HCT116 (cell line): ENCODE measurements at regions not wholly inside any gene's neighbourhood (a gene's known extent, or its start where the extent isn't known, plus 50 kb on each side); places are given as distances from the start of the nearest gene placed in this dataset.

Source experiments
- ATAC-seq: fragments of 200-7000 bp; cut with Tn5 transposase; 2 replicates; pipeline ENCODE4 v1.9.1; 2020; ENCODE audit warnings: mild to moderate bottlenecking, moderate library complexity
- BruUV-seq: library from RNA; stranded (reverse); fragments of 400-500 nt; replicated peaks from 2 replicates; lab custom pipeline; 2021; lab: Mats Ljungman, UMichigan
- CTCF ChIA-PET: fragments of 300-600 bp; sonication (Branson Sonifier 250); formaldehyde crosslinking; loops from one replicate; lab custom pipeline; 2021; ENCODE audit warnings: antibody characterized with exemption; lab: Charles Lee
- POLR2A ChIA-PET: fragments of 300-600, 350-600 bp; sonication (Branson Sonifier 250); formaldehyde crosslinking; loops from one replicate; lab custom pipeline; 2021; ENCODE audit warnings: antibody characterized with exemption; lab: Charles Lee
- RAD21 ChIA-PET, 2 experiments: fragments of 300-600 bp; sonication (Branson Sonifier 250); formaldehyde crosslinking; loops; one replicate each; lab custom pipeline; 2023; ENCODE audit warnings: low total read pairs in 2 of 2; ENCODE audit not compliant: uncharacterized antibody in 2 of 2, unreplicated experiment in 2 of 2, low non-redundant PET in 1 of 2; lab: Charles Lee
- DNase-seq: peaks from one replicate; pipeline ENCODE4 v3.0.0-alpha.2; 2010; ENCODE audit warnings: low read depth, low spot score
- H2AFZ ChIP-seq: fragments of 200-600 bp; shearing (Covaris generic), sonication (generic); 2 replicates; pipeline ENCODE4 v1.6.1; 2017; ENCODE audit warnings: low read depth, mixed run types, mixed read lengths, antibody characterized with exemption, low read length; ENCODE audit not compliant: poor library complexity, severe bottlenecking
- H3K27ac ChIP-seq: 2 replicates; pipeline ENCODE4 v1.5.1; 2012; ENCODE audit warnings: low read depth, low read length
- H3K27me3 ChIP-seq: fragments of 200-600 bp; sonication (generic); 2 replicates; pipeline ENCODE4 v1.6.1; 2016; ENCODE audit warnings: mixed run types, low read length, mixed read lengths; ENCODE audit not compliant: insufficient read depth
- H3K36me3 ChIP-seq, 2 experiments: fragments of 200-500 bp in 1 of 2; fragments of 200-600 bp in 1 of 2; sonication (Bioruptor generic) in 1 of 2; sonication (generic) in 1 of 2; 2 replicates each; pipeline versions ENCODE4 v1.5.1 to v1.6.1; 2014 to 2016; ENCODE audit warnings: low read length in 2 of 2, inconsistent platforms in 1 of 2, mixed read lengths in 1 of 2, mixed run types in 1 of 2; ENCODE audit not compliant: insufficient read depth in 2 of 2, control insufficient read depth in 1 of 2
- H3K4me1 ChIP-seq, 2 experiments: fragments of 200-600 bp in 1 of 2; sonication (generic) in 1 of 2; 2 replicates each; pipeline versions ENCODE4 v1.5.1 to v1.6.1; 2012 to 2017; ENCODE audit warnings: low read length in 2 of 2, inconsistent platforms in 1 of 2, mild to moderate bottlenecking in 1 of 2, mixed read lengths in 1 of 2, mixed run types in 1 of 2, moderate library complexity in 1 of 2; ENCODE audit not compliant: insufficient read depth in 2 of 2, control insufficient read depth in 1 of 2
- H3K4me2 ChIP-seq: fragments of 200-600 bp; sonication (generic); 2 replicates; pipeline ENCODE4 v1.6.1; 2017; ENCODE audit warnings: mixed run types, low read length, mixed read lengths
- H3K4me3 ChIP-seq, 2 experiments: fragments of 200-600 bp in 1 of 2; sonication (generic) in 1 of 2; replicated peaks in 1 of 2; 2 replicates each; pipeline ENCODE4 v1.5.1; 2011 to 2016; ENCODE audit warnings: low read length in 2 of 2, control low read depth in 1 of 2, low read depth in 1 of 2, mild to moderate bottlenecking in 1 of 2, mixed read lengths in 1 of 2, mixed run types in 1 of 2
- H3K79me2 ChIP-seq: fragments of 200-600 bp; sonication (generic); 2 replicates; pipeline ENCODE4 v1.6.1; 2017; ENCODE audit warnings: mild to moderate bottlenecking, mixed run types, low read length, moderate library complexity, mixed read lengths; ENCODE audit not compliant: insufficient read depth
- H3K9ac ChIP-seq: fragments of 200-600 bp; sonication (generic); 2 replicates; pipeline ENCODE4 v1.6.1; 2016; ENCODE audit warnings: low read length, mixed read lengths
- H3K9me2 ChIP-seq: fragments of 200-600 bp; sonication (generic), shearing (Covaris generic); 2 replicates; pipeline ENCODE4 v1.6.1; 2017; ENCODE audit warnings: mixed run types, mild to moderate bottlenecking, moderate library complexity; ENCODE audit not compliant: insufficient read depth
- H3K9me3 ChIP-seq, 2 experiments: fragments of 200-500 bp in 1 of 2; fragments of 200-600 bp in 1 of 2; sonication (Bioruptor generic) in 1 of 2; sonication (generic) in 1 of 2; 2 replicates each; pipeline ENCODE4 v1.6.1; 2014 to 2017; ENCODE audit warnings: low read length in 2 of 2, mixed read lengths in 2 of 2, inconsistent platforms in 1 of 2, low read depth in 1 of 2, mild to moderate bottlenecking in 1 of 2, mixed run types in 1 of 2, moderate library complexity in 1 of 2; ENCODE audit not compliant: control insufficient read depth in 1 of 2, insufficient read depth in 1 of 2
- H4K20me1 ChIP-seq: fragments of 200-600 bp; sonication (generic), shearing (Covaris generic); 2 replicates; pipeline ENCODE4 v1.6.1; 2017; ENCODE audit warnings: mixed run types, mild to moderate bottlenecking, moderate library complexity; ENCODE audit not compliant: insufficient read depth
- CEBPB ChIP-seq: IDR thresholded peaks from 2 replicates; pipeline ENCODE4 v1.6.1; 2012; ENCODE audit warnings: low read depth
- EGR1 ChIP-seq: IDR thresholded peaks from 2 replicates; pipeline ENCODE4 v1.6.1; 2012; ENCODE audit warnings: low read depth
- EZH2phosphoT487 ChIP-seq: fragments of 200-600 bp; IDR thresholded peaks from 2 replicates; pipeline ENCODE4 v1.6.1; 2018; ENCODE audit warnings: antibody characterized with exemption, borderline replicate concordance
- JUND ChIP-seq: IDR thresholded peaks from 2 replicates; pipeline ENCODE4 v1.6.1; 2012
- POLR2A ChIP-seq: IDR thresholded peaks from 2 replicates; pipeline ENCODE4 v1.7.0; 2011; ENCODE audit warnings: borderline replicate concordance; ENCODE audit not compliant: insufficient read depth, insufficient read length; ENCODE audit errors: extremely low read depth
- POLR2AphosphoS5 ChIP-seq: IDR thresholded peaks from 2 replicates; pipeline ENCODE4 v1.6.1; 2011; ENCODE audit warnings: mild to moderate bottlenecking, low read depth, low read length, moderate library complexity
- RAD21 ChIP-seq: IDR thresholded peaks from 2 replicates; pipeline ENCODE4 v1.6.1; 2012; ENCODE audit warnings: low read depth, mild to moderate bottlenecking
- ZFX ChIP-seq: fragments of 450-650 bp; IDR thresholded peaks from 2 replicates; pipeline ENCODE4 v1.6.1; 2017
- ZNF274 ChIP-seq: fragments of 200-500 bp; sonication (Bioruptor generic); IDR thresholded peaks from 2 replicates; pipeline ENCODE4 v1.6.1; 2014; ENCODE audit warnings: mild to moderate bottlenecking, low read depth, low read length, inconsistent platforms
- intact Hi-C: fragments of 100-400 bp; cut with micrococcal nuclease; formaldehyde crosslinking; loops from 2 replicates; pipeline ENCODE4 v1.10.0; 2022
- TF ChIP-seq, protein P1 (sequence below): IDR thresholded peaks from 2 replicates; pipeline ENCODE4 v1.6.1; 2012; ENCODE audit warnings: low read depth
- TF ChIP-seq, protein P2 (sequence below): IDR thresholded peaks from 2 replicates; pipeline ENCODE4 v1.6.1; 2012
- TF ChIP-seq, protein P3 (sequence below): IDR thresholded peaks from 2 replicates; pipeline ENCODE4 v1.6.1; 2012

DNA sequence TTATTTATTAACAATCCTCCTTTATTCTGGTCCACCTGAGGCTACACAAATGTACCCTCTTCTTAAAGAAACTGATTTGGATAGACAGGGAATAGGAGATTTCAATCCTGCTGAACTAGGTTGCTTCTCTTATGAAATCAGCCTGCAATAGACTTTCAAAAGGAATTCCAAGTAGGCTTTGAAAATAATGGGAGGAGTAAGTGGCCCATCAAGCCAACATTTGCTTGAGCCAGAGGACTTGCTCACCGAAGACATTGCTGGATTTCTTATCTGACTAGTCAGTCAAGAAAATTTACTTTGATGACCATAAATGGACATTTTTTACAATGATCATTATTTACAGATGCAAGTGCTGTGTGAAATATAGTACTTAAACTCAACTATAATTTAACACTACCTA, 82.8 kb upstream of the RASSF8 start:
- Histone ChIP-seq H4K20me1 (0 out of 2 replicates have a peak, but pooled peaks cover 3% of the 10 kb centered on the region), H3K79me2 (no peaks in the 10 kb centered on the region), H3K9ac (no peak overlapping the region), H3K9me2 (no peaks in the 10 kb centered on the region), H3K27me3 (no peaks in the 10 kb centered on the region), H3K27ac (no peak overlapping the region), H3K4me3 (no peak overlapping the region), H3K36me3 (no peaks in the 10 kb centered on the region), H3K4me2 (no peak overlapping the region), H3K9me3 (no peaks in the 10 kb centered on the region), H2AFZ (no peak overlapping the region), H3K4me1 (no peaks in the 10 kb centered on the region)
- BruUV-seq: no TSS peak
- CTCF ChIA-PET: no interaction called here
- RAD21 ChIA-PET: no interaction called here
- DNase-seq (no peak), ATAC-seq (no peak)
- intact Hi-C loops: no loop called here
- no peak for TF ChIP-seq POLR2A
- POLR2A ChIA-PET: no interaction called here

DNA sequence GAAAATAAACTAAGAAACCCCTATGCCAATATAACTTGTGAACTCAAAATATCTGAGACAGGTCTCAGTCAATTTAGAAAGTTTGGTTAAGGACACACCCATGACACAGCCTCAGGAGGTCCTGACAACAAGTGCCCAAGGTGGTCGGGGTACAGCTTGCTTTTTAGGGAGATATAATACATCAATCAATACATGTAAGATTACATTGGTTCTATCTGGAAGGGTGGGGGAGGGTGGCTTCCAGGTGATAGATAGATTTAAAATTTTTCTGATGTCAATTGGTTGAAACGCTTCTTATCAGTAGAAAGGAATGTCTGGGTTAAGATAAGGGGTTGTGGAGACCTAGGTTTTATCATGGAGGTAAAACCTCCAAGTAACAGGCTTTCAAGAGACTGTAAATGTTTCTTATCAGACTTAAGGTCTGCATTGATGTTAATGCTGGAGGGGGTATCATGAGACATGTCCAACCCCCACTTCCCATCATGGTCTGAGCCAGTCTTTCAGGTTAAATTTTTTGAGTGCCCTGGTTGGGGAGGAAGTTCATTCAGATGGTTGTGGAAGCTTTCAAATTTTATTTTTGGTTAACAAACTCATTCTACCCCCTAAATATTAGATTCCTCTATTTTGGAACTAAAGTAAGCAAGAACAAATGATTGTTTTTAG, 82.0 kb upstream of the RASSF8 start:
- no peaks in the 10 kb centered on the region for H3K4me1 ChIP-seq
- intact Hi-C loops: no loop called here
- ATAC-seq (no peak), DNase-seq (no peak)
- H2AFZ ChIP-seq: no peak overlapping the region
- no peak for TF ChIP-seq EGR1
- TF ChIP-seq, protein P1, sequence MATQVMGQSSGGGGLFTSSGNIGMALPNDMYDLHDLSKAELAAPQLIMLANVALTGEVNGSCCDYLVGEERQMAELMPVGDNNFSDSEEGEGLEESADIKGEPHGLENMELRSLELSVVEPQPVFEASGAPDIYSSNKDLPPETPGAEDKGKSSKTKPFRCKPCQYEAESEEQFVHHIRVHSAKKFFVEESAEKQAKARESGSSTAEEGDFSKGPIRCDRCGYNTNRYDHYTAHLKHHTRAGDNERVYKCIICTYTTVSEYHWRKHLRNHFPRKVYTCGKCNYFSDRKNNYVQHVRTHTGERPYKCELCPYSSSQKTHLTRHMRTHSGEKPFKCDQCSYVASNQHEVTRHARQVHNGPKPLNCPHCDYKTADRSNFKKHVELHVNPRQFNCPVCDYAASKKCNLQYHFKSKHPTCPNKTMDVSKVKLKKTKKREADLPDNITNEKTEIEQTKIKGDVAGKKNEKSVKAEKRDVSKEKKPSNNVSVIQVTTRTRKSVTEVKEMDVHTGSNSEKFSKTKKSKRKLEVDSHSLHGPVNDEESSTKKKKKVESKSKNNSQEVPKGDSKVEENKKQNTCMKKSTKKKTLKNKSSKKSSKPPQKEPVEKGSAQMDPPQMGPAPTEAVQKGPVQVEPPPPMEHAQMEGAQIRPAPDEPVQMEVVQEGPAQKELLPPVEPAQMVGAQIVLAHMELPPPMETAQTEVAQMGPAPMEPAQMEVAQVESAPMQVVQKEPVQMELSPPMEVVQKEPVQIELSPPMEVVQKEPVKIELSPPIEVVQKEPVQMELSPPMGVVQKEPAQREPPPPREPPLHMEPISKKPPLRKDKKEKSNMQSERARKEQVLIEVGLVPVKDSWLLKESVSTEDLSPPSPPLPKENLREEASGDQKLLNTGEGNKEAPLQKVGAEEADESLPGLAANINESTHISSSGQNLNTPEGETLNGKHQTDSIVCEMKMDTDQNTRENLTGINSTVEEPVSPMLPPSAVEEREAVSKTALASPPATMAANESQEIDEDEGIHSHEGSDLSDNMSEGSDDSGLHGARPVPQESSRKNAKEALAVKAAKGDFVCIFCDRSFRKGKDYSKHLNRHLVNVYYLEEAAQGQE: no peak
- no peak for TF ChIP-seq CEBPB
- no peak for TF ChIP-seq POLR2AphosphoS5
- no peak for TF ChIP-seq ZFX
- TF ChIP-seq RAD21: no peak
- TF ChIP-seq, protein P2, sequence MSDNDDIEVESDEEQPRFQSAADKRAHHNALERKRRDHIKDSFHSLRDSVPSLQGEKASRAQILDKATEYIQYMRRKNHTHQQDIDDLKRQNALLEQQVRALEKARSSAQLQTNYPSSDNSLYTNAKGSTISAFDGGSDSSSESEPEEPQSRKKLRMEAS: no peak
- TF ChIP-seq, protein P3, sequence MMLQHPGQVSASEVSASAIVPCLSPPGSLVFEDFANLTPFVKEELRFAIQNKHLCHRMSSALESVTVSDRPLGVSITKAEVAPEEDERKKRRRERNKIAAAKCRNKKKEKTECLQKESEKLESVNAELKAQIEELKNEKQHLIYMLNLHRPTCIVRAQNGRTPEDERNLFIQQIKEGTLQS: no peak
- TF ChIP-seq ZNF274: no peak
- no peak for TF ChIP-seq JUND
- TF ChIP-seq EZH2phosphoT487: no peak
- no peaks in the 10 kb centered on the region for H3K9me3 ChIP-seq
- CTCF ChIA-PET: no interaction called here
- no peaks in the 10 kb centered on the region for H3K36me3 ChIP-seq
- BruUV-seq: no TSS peak
- POLR2A ChIA-PET: no interaction called here
- H3K4me3 ChIP-seq: no peak overlapping the region
- RAD21 ChIA-PET: no interaction called here
- no peak overlapping the region for H3K9ac ChIP-seq
- no peaks in the 10 kb centered on the region for H3K27me3 ChIP-seq
- H3K4me2 ChIP-seq: no peak overlapping the region
- no peaks in the 10 kb centered on the region for H3K79me2 ChIP-seq
- H3K9me2 ChIP-seq: no peaks in the 10 kb centered on the region
- H4K20me1 ChIP-seq: 0 out of 2 replicates have a peak, but pooled peaks cover 3% of the 10 kb centered on the region
- H3K27ac ChIP-seq: no peak overlapping the region
